Anterior cingulate cortex (tissue), 58 donors: ENCODE measurements at regions not wholly inside any gene's neighbourhood (a gene's known extent, or its start where the extent isn't known, plus 50 kb on each side); places are given as distances from the start of the nearest gene placed in this dataset.
A peak's percentile ranks its signal among the peaks of the same experiment; 100 is the strongest.

Experiments
- DNase-seq, 58 donors: peaks; one replicate each; lab custom pipeline; 2025; lab: John Stamatoyannopoulos, UW

GRCh38 chr7:10889266-10889898 is 84.3 kb upstream of the PHF14 start:
- peak in 33 of 58 donors; percentile 1 to 59 (median 4) for DNase-seq

GRCh38 chr7:10908600-10908999 is 65.1 kb upstream of the PHF14 start:
- no peak for DNase-seq

- DNase-seq, result no peak
Measured at GRCh38 chr7:10910447-10910846, 63.2 kb upstream of the PHF14 start.

GRCh38 chr7:10912077-10912476 is 61.6 kb upstream of the PHF14 start:
- no peak for DNase-seq

GRCh38 chr7:10913457-10913856 is 60.2 kb upstream of the PHF14 start:
- peak in 5 of 58 donors; percentile 1 to 11 (median 4) for DNase-seq

- no peak for DNase-seq
Measured at GRCh38 chr7:10918093-10918590, 55.5 kb upstream of the PHF14 start.

- DNase-seq, result no peak
Measured at GRCh38 chr7:10919923-10920322, 53.7 kb upstream of the PHF14 start.
